ENCODE measurements at regions not wholly inside any gene's neighbourhood (a gene's known extent, or its start where the extent isn't known, plus 50 kb on each side); places are given as distances from the start of the nearest gene placed in this dataset.

DNA sequence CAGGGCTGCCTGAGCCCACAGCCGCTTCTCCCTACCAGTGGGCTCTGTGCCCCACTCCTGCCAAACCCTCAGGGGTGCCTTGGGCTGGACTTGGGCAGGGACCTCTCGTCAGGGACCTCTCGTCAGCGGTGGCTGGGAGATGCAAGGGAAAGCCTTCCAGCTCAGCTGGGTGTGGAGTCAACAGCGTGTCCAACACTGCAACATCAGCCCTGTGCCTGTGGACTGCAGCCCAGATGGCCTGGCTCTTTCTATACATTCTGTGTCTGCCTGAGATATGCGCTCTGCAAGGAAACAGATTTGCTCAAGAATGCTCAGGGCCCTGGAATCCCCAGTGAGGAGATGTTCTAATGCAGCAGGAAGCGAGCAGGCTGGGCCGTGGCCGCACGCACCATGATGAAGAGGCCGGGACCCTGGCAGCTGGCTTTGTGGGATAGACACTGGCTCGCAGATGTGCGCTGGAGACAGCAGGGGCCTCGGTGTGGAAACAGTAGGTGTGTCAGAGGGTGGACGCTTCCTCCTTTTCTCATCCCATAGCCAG lies 85.0 kb upstream of the COL5A1 start:
- Histone ChIP-seq H3K27me3 (no peaks in the 10 kb centered on the region), H3K4me1 (no peaks in the 10 kb centered on the region), H3K36me3 (replicated peaks in 1 of 2; ENCODE audit: insufficient read depth in 1 of 2, low read depth in 2 of 2) (no peaks in the 10 kb centered on the region), H3K4me3 (no peak overlapping the region), H3K27ac (no peak overlapping the region), H3K9me3 (no peaks in the 10 kb centered on the region)
- peak in 1 of 4 donors; percentile 5 for DNase-seq
- intact Hi-C loops (cut with DNase I), result no loop called here
- ATAC-seq, result no peak
- TF ChIP-seq POLR2A (IDR thresholded peaks at IDR 0.05), result no peak
- TF ChIP-seq CTCF (IDR thresholded peaks at IDR 0.05), result no peak
- 61 to 68% methylated on average over 7 to 15 of the region's 15 CpGs for WGBS, 2 donors

DNA sequence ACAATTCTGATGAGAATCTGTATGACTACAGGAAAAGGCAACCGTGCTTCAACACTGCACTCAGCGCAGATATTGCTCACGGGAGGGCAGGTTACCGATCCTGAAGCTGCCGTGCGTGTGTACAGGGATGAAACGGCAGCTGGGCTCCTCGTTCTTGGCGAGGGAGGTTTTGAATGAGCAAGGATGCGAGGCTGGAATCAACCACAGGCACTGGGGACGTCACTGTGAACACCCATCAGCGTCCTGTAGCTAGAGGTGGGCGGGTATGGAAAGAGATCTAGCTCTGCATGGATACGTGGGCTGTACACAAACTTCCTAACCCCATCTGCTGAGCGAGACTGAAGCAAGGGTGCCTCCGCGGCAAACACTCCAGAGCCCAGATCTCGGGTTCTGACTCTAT lies 84.3 kb upstream of the COL5A1 start:
- H3K9me3 ChIP-seq, result no peaks in the 10 kb centered on the region
- intact Hi-C loops (cut with DNase I), result no loop called here
- TF ChIP-seq CTCF (IDR thresholded peaks at IDR 0.05), result no peak
- TF ChIP-seq POLR2A (IDR thresholded peaks at IDR 0.05), result no peak
- H3K4me1 ChIP-seq, result no peaks in the 10 kb centered on the region
- H3K27me3 ChIP-seq, result no peaks in the 10 kb centered on the region
- no peak overlapping the region for H3K4me3 ChIP-seq
- ATAC-seq (no peak), DNase-seq (peak in 1 of 4 donors; percentile 2)
- 63 to 68% methylated on average over 16 to 18 of the region's 18 CpGs for WGBS, 2 donors
- no peak overlapping the region for H3K27ac ChIP-seq
- H3K36me3 ChIP-seq (replicated peaks in 1 of 2; ENCODE audit: insufficient read depth in 1 of 2, low read depth in 2 of 2), result no peaks in the 10 kb centered on the region

DNA sequence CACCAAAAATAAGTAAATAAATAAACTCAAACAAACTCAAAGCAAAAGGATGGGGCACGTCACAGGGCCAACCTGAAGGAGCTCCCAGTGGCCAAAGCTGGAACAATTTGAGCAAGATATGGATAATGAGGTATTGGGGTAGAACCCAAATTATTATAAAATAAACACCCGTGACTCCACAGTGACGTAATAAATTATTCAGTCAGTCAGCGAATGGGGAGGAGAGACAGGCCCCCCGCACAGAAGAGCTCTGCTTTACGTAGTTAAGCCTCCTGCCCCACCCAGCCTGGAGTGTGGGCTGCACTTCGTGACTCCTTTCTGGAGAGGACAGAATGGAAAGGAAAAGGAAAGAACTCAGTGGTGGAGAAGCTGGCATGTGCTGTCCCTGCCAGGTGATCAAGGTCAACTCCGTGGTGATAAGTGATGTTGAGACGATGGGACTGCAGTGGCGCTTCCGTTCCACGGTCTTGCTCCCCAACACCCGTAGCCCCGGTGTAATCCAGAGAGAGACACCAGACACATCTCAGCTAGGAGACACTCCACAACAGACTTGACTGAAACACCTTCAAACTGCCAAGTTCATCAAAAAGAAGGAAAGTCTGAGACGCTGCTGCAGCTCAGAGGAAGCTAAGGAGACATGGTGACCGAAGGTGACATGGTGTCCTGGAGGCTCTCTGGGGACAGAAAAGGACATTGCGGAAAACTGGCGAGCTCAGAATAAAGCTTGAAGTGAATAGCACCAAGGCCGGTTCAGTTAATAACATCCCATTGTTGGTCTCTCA lies 83.3 kb upstream of the COL5A1 start:
- DNase-seq (peak in 1 of 4 donors; percentile 3), ATAC-seq (no peak)
- Histone ChIP-seq H3K4me3 (no peak overlapping the region), H3K9me3 (no peaks in the 10 kb centered on the region), H3K27ac (no peak overlapping the region), H3K4me1 (no peaks in the 10 kb centered on the region), H3K27me3 (no peaks in the 10 kb centered on the region), H3K36me3 (replicated peaks in 1 of 2; ENCODE audit: insufficient read depth in 1 of 2, low read depth in 2 of 2) (no peaks in the 10 kb centered on the region)
- TF ChIP-seq POLR2A (IDR thresholded peaks at IDR 0.05) (no peak), CTCF (IDR thresholded peaks at IDR 0.05) (no peak)
- intact Hi-C loops (cut with DNase I), result no loop called here
- 55 to 63% methylated on average over 19 of the region's 19 CpGs for WGBS, 2 donors

DNA sequence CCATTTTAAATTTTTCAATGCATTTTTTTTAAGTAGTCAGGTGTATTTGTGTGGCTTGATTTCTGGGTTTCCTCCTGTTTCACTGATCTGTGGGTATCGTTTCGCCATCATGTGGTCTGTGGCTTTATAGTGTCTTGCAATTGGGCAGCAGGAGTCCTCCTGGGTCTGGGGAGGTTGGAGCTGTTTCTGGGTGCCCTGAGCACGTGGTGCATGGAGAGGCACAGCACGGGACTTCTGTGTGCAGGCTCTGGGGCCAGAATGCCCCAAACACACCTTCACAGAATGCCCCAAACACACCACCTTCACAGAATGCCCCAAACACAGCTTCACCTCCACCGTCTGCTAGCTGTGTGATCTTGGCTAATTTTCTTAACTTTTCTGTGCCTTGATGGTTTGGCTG lies 82.6 kb upstream of the COL5A1 start:
- 54% methylated on average over 5 of the region's 5 CpGs for WGBS, 2 donors
- no peak overlapping the region for H3K27ac ChIP-seq
- H3K4me1 ChIP-seq, result no peaks in the 10 kb centered on the region
- no peaks in the 10 kb centered on the region for H3K9me3 ChIP-seq
- intact Hi-C loops (cut with DNase I), result no loop called here
- TF ChIP-seq POLR2A (IDR thresholded peaks at IDR 0.05) (no peak), CTCF (IDR thresholded peaks at IDR 0.05) (no peak)
- no peaks in the 10 kb centered on the region for H3K36me3 ChIP-seq (replicated peaks in 1 of 2; ENCODE audit: insufficient read depth in 1 of 2, low read depth in 2 of 2)
- peak in 1 of 4 donors; percentile 1 for DNase-seq
- no peaks in the 10 kb centered on the region for H3K27me3 ChIP-seq
- no peak for ATAC-seq
- H3K4me3 ChIP-seq, result no peak overlapping the region

GRCh38 chr9:134560206-134560605 lies 81.4 kb upstream of the COL5A1 start:
- ATAC-seq (no peak), DNase-seq (peak in 1 of 4 donors; percentile 7)
- no peaks in the 10 kb centered on the region for H3K27me3 ChIP-seq
- H3K9me3 ChIP-seq, result no peaks in the 10 kb centered on the region
- no peak overlapping the region for H3K27ac ChIP-seq
- intact Hi-C loops (cut with DNase I), result no loop called here
- TF ChIP-seq CTCF (IDR thresholded peaks at IDR 0.05) (no peak), POLR2A (IDR thresholded peaks at IDR 0.05) (no peak)
- no peaks in the 10 kb centered on the region for H3K36me3 ChIP-seq (replicated peaks in 1 of 2; ENCODE audit: insufficient read depth in 1 of 2, low read depth in 2 of 2)
- H3K4me3 ChIP-seq, result no peak overlapping the region
- H3K4me1 ChIP-seq, result no peaks in the 10 kb centered on the region
- 57 to 67% methylated on average over 5 of the region's 5 CpGs for WGBS, 2 donors

Measured in body of pancreas (tissue), 4 donors.